ENCODE measurements at regions not wholly inside any gene's neighbourhood (a gene's known extent, or its start where the extent isn't known, plus 50 kb on each side); places are given as distances from the start of the nearest gene placed in this dataset.
"Not testable (repeated sequence)": the region's sequence is repeated elsewhere in the genome, so short reads cannot be mapped to it uniquely, and the experiment has no call there.

GRCh38 chr1:93773049-93773838, 91.6 kb upstream of the BCAR3 start:
- DNase-seq = no peak

- no peak for DNase-seq
Measured at GRCh38 chr1:93771843-93772242, 90.2 kb upstream of the BCAR3 start.

- DNase-seq = no peak
Measured at GRCh38 chr1:93770640-93771039, 89.0 kb upstream of the BCAR3 start.

GRCh38 chr1:93769777-93770176, 88.1 kb upstream of the BCAR3 start:
- DNase-seq = no peak

- no peak for DNase-seq
Measured at GRCh38 chr1:93768380-93768863, 86.8 kb upstream of the BCAR3 start.

GRCh38 chr1:93766451-93766850, 84.8 kb upstream of the BCAR3 start:
- DNase-seq = no peak

GRCh38 chr1:93765099-93765498, 83.5 kb upstream of the BCAR3 start:
- no peak for DNase-seq

- no peak for DNase-seq
Measured at GRCh38 chr1:93764366-93764750, 82.7 kb upstream of the BCAR3 start.

GRCh38 chr1:93763704-93764365, 82.2 kb upstream of the BCAR3 start:
- DNase-seq = no peak

GRCh38 chr1:93758842-93759515, 77.3 kb upstream of the BCAR3 start:
- DNase-seq = no peak

GRCh38 chr1:93757256-93758036, 75.8 kb upstream of the BCAR3 start:
- no peak for DNase-seq

GRCh38 chr1:93756657-93757056, 75.0 kb upstream of the BCAR3 start:
- no peak for DNase-seq

- DNase-seq = not testable (repeated sequence)
Measured at GRCh38 chr1:93755251-93755715, 73.6 kb upstream of the BCAR3 start.

- no peak for DNase-seq
Measured at GRCh38 chr1:93753791-93754763, 72.4 kb upstream of the BCAR3 start.

- no peak for DNase-seq
Measured at GRCh38 chr1:93751377-93752250, 70.0 kb upstream of the BCAR3 start.

- DNase-seq = no peak
Measured at GRCh38 chr1:93750955-93751354, 69.3 kb upstream of the BCAR3 start.

- no peak for DNase-seq
Measured at GRCh38 chr1:93749894-93750301, 68.3 kb upstream of the BCAR3 start.

GRCh38 chr1:93749487-93749886, 67.8 kb upstream of the BCAR3 start:
- no peak for DNase-seq

- no peak for DNase-seq
Measured at GRCh38 chr1:93746021-93746812, 64.6 kb upstream of the BCAR3 start.
